Psoas muscle (tissue), 7 donors: ENCODE measurements at regions not wholly inside any gene's neighbourhood (a gene's known extent, or its start where the extent isn't known, plus 50 kb on each side); places are given as distances from the start of the nearest gene placed in this dataset.

ENCODE experiments used
- ATAC-seq, 4 donors: fragments of 200-7000 bp; cut with Tn5 transposase; one replicate each; pipeline ENCODE4 v1.9.1; 2020; ENCODE audit warnings: moderate library complexity in 3 of 4, mild to moderate bottlenecking in 2 of 4
- DNase-seq, 2 donors: peaks; one replicate each; pipeline ENCODE4 v3.0.0-alpha.2; 2020
- H3K27ac ChIP-seq: fragments of 200-600 bp; one replicate; pipeline ENCODE4 v1.8.0; 2022
- H3K27me3 ChIP-seq, 3 donors: fragments of 200-600 bp in 1 of 3; one replicate each; pipeline versions ENCODE4 v1.6.1 to v1.8.0; 2013 to 2022; ENCODE audit warnings: low read length in 2 of 3, mild to moderate bottlenecking in 2 of 3, moderate library complexity in 1 of 3; ENCODE audit not compliant: insufficient read depth in 3 of 3
- H3K36me3 ChIP-seq, 2 donors: fragments of 200-600 bp in 1 of 2; one replicate each; pipeline versions ENCODE4 v1.6.1 to v1.8.0; 2013 to 2022; ENCODE audit warnings: low read depth in 1 of 2, mild to moderate bottlenecking in 1 of 2, moderate library complexity in 1 of 2; ENCODE audit not compliant: insufficient read depth in 1 of 2
- H3K4me1 ChIP-seq: fragments of 200-600 bp; one replicate; pipeline ENCODE4 v1.8.0; 2022
- H3K4me3 ChIP-seq: fragments of 200-600 bp; one replicate; pipeline ENCODE4 v1.8.0; 2022; ENCODE audit warnings: mild to moderate bottlenecking
- H3K9me3 ChIP-seq: fragments of 200-600 bp; one replicate; pipeline ENCODE4 v1.8.0; 2022
- CTCF ChIP-seq: fragments of 200-600 bp; IDR thresholded peaks from one replicate; pipeline ENCODE4 v1.8.0; 2022; ENCODE audit warnings: antibody characterized with exemption
- WGBS, 3 donors: extraction: QIAGEN DNeasy Blood & Tissue Kit; methylation state at CpG; one replicate each; pipeline versions ENCODE4 v1.1.6 to v1.1.7; 2013; 5-methylcytosine and 5-hydroxymethylcytosine counted together
- intact Hi-C, 2 donors: fragments of 100-400 bp; cut with DNase I; formaldehyde crosslinking; loops; one replicate each; pipeline versions ENCODE4 v1.11.0 to v1.14.2; 2022
- donor health status: healthy with polysubstance abuse.
- donor health status: DM: no; HTN: no; CAD: no; lungs with moderate emphysema.
- donor health status: Bipolar disorder and iron deficiency.
- donor health status: healthy.
- donor health status: DM: yes; HTN: yes; CAD: no.
- donor health status: DM: no; HTN: no; CAD: no.
- donor health status: DM: yes; HTN: yes; CAD: no.

GRCh38 chr7:45399069-45399468 lies 175.1 kb upstream of the ADCY1 start:
- no peak for TF ChIP-seq CTCF
- Histone ChIP-seq H3K27ac (no peak overlapping the region), H3K4me1 (no peaks in the 10 kb centered on the region), H3K4me3 (no peak overlapping the region), H3K27me3 (no peaks in the 10 kb centered on the region), H3K9me3 (peaks cover 3% of the 10 kb centered on the region), H3K36me3 (no peaks in the 10 kb centered on the region)
- WGBS, 3 donors, result 90 to 95% (median 94%) methylated on average over 15 of the region's 15 CpGs
- ATAC-seq (no peak), DNase-seq (no peak)
- intact Hi-C loops, result no loop called here

- ATAC-seq (no peak), DNase-seq (no peak)
- Histone ChIP-seq H3K27me3 (no peaks in the 10 kb centered on the region), H3K4me1 (no peaks in the 10 kb centered on the region), H3K27ac (no peak overlapping the region), H3K4me3 (no peak overlapping the region), H3K36me3 (no peaks in the 10 kb centered on the region), H3K9me3 (peaks cover 3% of the 10 kb centered on the region)
- WGBS, 3 donors, result 71 to 76% (median 72%) methylated on average over 7 of the region's 7 CpGs
- intact Hi-C loops, result no loop called here
- no peak for TF ChIP-seq CTCF
Measured at GRCh38 chr7:45400680-45401079, 173.5 kb upstream of the ADCY1 start.

- Histone ChIP-seq H3K36me3 (no peaks in the 10 kb centered on the region), H3K9me3 (peaks cover 3% of the 10 kb centered on the region), H3K27me3 (no peaks in the 10 kb centered on the region), H3K4me3 (no peak overlapping the region), H3K4me1 (no peaks in the 10 kb centered on the region), H3K27ac (no peak overlapping the region)
- ATAC-seq, result no peak
- intact Hi-C loops, result no loop called here
- WGBS, 3 donors, result 87 to 89% (median 88%) methylated on average over 2 of the region's 2 CpGs
- no peak for TF ChIP-seq CTCF
- DNase-seq, result no peak
Measured at GRCh38 chr7:45401155-45401554, 173.0 kb upstream of the ADCY1 start.

- no peak for TF ChIP-seq CTCF
- H3K9me3 ChIP-seq, result peaks cover 3% of the 10 kb centered on the region
- no peak overlapping the region for H3K27ac ChIP-seq
Measured at GRCh38 chr7:45401851-45402250, 172.3 kb upstream of the ADCY1 start.

GRCh38 chr7:45402480-45403218 lies 171.5 kb upstream of the ADCY1 start:
- intact Hi-C loops, result no loop called here
- H3K4me1 ChIP-seq, result no peaks in the 10 kb centered on the region
- no peak overlapping the region for H3K27ac ChIP-seq
- no peak for TF ChIP-seq CTCF
- H3K4me3 ChIP-seq, result no peak overlapping the region
- peaks cover 3% of the 10 kb centered on the region for H3K9me3 ChIP-seq
- no peaks in the 10 kb centered on the region for H3K27me3 ChIP-seq
- DNase-seq (no peak), ATAC-seq (peak in 2 of 4 donors; percentile 47 to 55)
- no peaks in the 10 kb centered on the region for H3K36me3 ChIP-seq
- 24 to 45% (median 42%) methylated on average over 2 of the region's 2 CpGs for WGBS, 3 donors

More at GRCh38 chr7:45401851-45402250, 172.3 kb upstream of the ADCY1 start:
- DNase-seq (no peak), ATAC-seq (no peak)
- H3K4me1 ChIP-seq, result no peaks in the 10 kb centered on the region
- 19 to 45% (median 33%) methylated on average over 1 of the region's 1 CpG for WGBS, 3 donors
- no peaks in the 10 kb centered on the region for H3K36me3 ChIP-seq
- no peak overlapping the region for H3K4me3 ChIP-seq
- intact Hi-C loops, result no loop called here
- no peaks in the 10 kb centered on the region for H3K27me3 ChIP-seq
